Left ventricle myocardium inferior (tissue), 1 donor: ENCODE measurements at regions not wholly inside any gene's neighbourhood (a gene's known extent, or its start where the extent isn't known, plus 50 kb on each side); places are given as distances from the start of the nearest gene placed in this dataset.
"Not testable (repeated sequence)": the region's sequence is repeated elsewhere in the genome, so short reads cannot be mapped to it uniquely, and the experiment has no call there.

Experiments
- DNase-seq: peaks from one replicate; pipeline ENCODE4 v3.0.0-alpha.2; 2020
- H3K27ac ChIP-seq: fragments of 200-600 bp; replicated peaks from 2 replicates; pipeline ENCODE4 v1.8.0; 2021
- H3K27me3 ChIP-seq: fragments of 200-600 bp; 2 replicates; pipeline ENCODE4 v1.8.0; 2021; ENCODE audit warnings: low read depth
- H3K36me3 ChIP-seq: fragments of 200-600 bp; 2 replicates; pipeline ENCODE4 v1.8.0; 2021
- H3K4me1 ChIP-seq: fragments of 200-600 bp; 2 replicates; pipeline ENCODE4 v1.8.0; 2021
- H3K4me3 ChIP-seq: fragments of 200-600 bp; 2 replicates; pipeline ENCODE4 v1.8.0; 2021; ENCODE audit warnings: mild to moderate bottlenecking, moderate library complexity
- H3K9me3 ChIP-seq: fragments of 200-600 bp; replicated peaks from 2 replicates; pipeline ENCODE4 v1.8.0; 2021
- CTCF ChIP-seq: fragments of 200-600 bp; IDR thresholded peaks from 2 replicates; pipeline ENCODE4 v1.8.0; 2021; ENCODE audit warnings: antibody characterized with exemption, mild to moderate bottlenecking, borderline replicate concordance
- intact Hi-C: fragments of 100-400 bp; cut with micrococcal nuclease; formaldehyde crosslinking; loops from one replicate; pipeline ENCODE4 v1.11.0; 2022
- donor health status: DM: no; HTN: yes; CAD: no; lungs with severe emphysema.

DNA sequence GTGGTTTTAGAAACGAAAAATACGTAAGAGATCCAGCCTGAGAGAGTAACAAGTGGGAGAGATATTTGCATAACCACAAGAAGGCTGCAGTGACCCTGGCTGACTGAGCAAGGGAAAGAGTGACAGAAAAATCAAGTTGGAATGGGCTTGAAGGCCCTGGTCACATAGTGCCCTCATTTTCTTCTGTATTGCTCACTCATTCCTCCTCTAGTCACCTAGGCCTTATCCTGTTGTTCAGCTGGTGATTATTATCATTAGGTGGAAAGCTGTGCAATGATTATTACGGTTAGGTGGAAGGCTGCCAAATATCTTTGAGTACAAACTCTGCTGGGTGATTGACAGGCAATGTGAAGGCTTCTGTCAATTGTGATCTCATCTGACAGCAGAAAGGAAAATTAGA, 2384.1 kb downstream of the PCDH7 start:
- Histone ChIP-seq H3K4me3 (no peak overlapping the region), H3K4me1 (no peaks in the 10 kb centered on the region), H3K36me3 (no peaks in the 10 kb centered on the region), H3K27me3 (no peaks in the 10 kb centered on the region), H3K9me3 (no peaks in the 10 kb centered on the region), H3K27ac (no peak overlapping the region)
- DNase-seq, result no peak
- TF ChIP-seq CTCF, result no peak
- intact Hi-C loops, result no loop called here

- intact Hi-C loops, result no loop called here
- no peak for TF ChIP-seq CTCF
- Histone ChIP-seq H3K36me3 (no peaks in the 10 kb centered on the region), H3K4me3 (no peak overlapping the region), H3K9me3 (peaks cover 6% of the 10 kb centered on the region), H3K27ac (no peak overlapping the region), H3K27me3 (no peaks in the 10 kb centered on the region), H3K4me1 (no peaks in the 10 kb centered on the region)
- no peak for DNase-seq
These were observed 2387.6 kb downstream of the PCDH7 start for GRCh38 chr4:33107814-33108213.

DNA sequence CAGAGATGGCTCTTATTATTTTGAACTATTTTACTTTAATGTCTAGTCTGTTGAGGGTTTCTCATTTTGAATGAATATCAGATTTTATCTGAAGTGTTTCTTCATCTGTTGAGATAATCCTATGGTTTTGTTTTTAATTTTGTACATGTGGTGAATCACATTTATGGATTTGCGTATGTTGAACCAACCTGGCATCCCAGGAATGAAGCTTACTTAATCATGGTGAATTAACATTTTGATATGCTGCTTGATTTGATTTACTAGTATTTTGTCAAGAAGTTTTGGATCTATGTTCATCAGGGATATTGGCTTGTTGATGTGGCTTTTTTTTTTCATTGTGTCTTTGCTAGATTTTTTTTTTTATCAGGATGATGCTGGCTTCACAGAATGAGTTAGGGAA, 2390.9 kb downstream of the PCDH7 start:
- Histone ChIP-seq H3K4me1 (no peaks in the 10 kb centered on the region), H3K27ac (no peak overlapping the region), H3K9me3 (peaks cover 12% of the 10 kb centered on the region), H3K27me3 (no peaks in the 10 kb centered on the region), H3K4me3 (no peak overlapping the region), H3K36me3 (no peaks in the 10 kb centered on the region)
- DNase-seq, result no peak
- intact Hi-C loops, result no loop called here
- TF ChIP-seq CTCF, result no peak

DNA sequence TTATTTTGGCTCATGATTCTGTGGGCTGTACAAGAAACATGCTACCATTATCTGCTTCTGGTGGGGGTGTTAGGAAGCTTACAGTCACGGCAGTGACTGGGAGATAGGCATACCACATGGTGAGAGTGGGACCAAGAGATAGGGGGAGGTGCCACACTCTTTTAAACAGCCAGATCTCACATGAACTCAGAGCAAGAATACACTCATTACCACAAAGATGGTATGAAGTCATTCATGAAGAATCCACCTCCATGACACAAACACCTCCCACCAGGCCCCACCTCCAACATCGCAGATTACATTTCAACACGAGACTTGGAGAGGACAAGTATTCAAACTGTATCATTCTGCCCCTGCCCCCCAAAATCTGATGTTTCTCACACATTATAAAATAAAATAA, 2396.7 kb downstream of the PCDH7 start:
- Histone ChIP-seq H3K27me3 (no peaks in the 10 kb centered on the region), H3K4me3 (no peak overlapping the region), H3K36me3 (no peaks in the 10 kb centered on the region), H3K27ac (no peak overlapping the region), H3K4me1 (no peaks in the 10 kb centered on the region), H3K9me3 (peaks cover 21% of the 10 kb centered on the region)
- intact Hi-C loops, result no loop called here
- no peak for TF ChIP-seq CTCF
- DNase-seq, result no peak

- no peak overlapping the region for H3K4me3 ChIP-seq
- no peaks in the 10 kb centered on the region for H3K9me3 ChIP-seq
- no peaks in the 10 kb centered on the region for H3K36me3 ChIP-seq
- intact Hi-C loops, result no loop called here
- no peaks in the 10 kb centered on the region for H3K4me1 ChIP-seq
- no peak for DNase-seq
- no peaks in the 10 kb centered on the region for H3K27me3 ChIP-seq
- TF ChIP-seq CTCF, result no peak
- H3K27ac ChIP-seq, result no peak overlapping the region
These were observed 2405.8 kb downstream of the PCDH7 start for GRCh38 chr4:33126002-33126401.

- DNase-seq, H3K27me3 ChIP-seq, H3K36me3 ChIP-seq, H3K9me3 ChIP-seq, H3K4me3 ChIP-seq, H3K27ac ChIP-seq, H3K4me1 ChIP-seq, intact Hi-C loops: not testable (repeated sequence)
These were observed 2410.5 kb downstream of the PCDH7 start for GRCh38 chr4:33130662-33131061.
